ENCODE measurements at regions not wholly inside any gene's neighbourhood (a gene's known extent, or its start where the extent isn't known, plus 50 kb on each side); places are given as distances from the start of the nearest gene placed in this dataset.

- TF ChIP-seq CTCF (IDR thresholded peaks at IDR 0.05; ENCODE audit: low read depth, low read length, missing control alignments), result no peak
- H3K36me3 ChIP-seq (replicated peaks), result no peaks in the 10 kb centered on the region
- in situ Hi-C loops (cut with HindIII; ENCODE audit: low pct_ligation_motif_present, low sequenced_read_pairs), result no loop called here
- H3K27me3 ChIP-seq (replicated peaks), result no peaks in the 10 kb centered on the region
- no peak overlapping the region for H3K4me3 ChIP-seq (ENCODE audit: low read depth, low read length)
- no peak for DNase-seq
- H3K27ac ChIP-seq, result no peak overlapping the region
Measured at GRCh38 chr12:107873223-107873622, 98.7 kb downstream of the ASCL4 start.

GRCh38 chr12:107875786-107876185 is 101.3 kb downstream of the ASCL4 start:
- no peak overlapping the region for H3K27ac ChIP-seq
- no peaks in the 10 kb centered on the region for H3K27me3 ChIP-seq (replicated peaks)
- no peak for DNase-seq
- in situ Hi-C loops (cut with HindIII; ENCODE audit: low pct_ligation_motif_present, low sequenced_read_pairs), result no loop called here
- no peak overlapping the region for H3K4me3 ChIP-seq (ENCODE audit: low read depth, low read length)
- H3K36me3 ChIP-seq (replicated peaks), result no peaks in the 10 kb centered on the region
- TF ChIP-seq CTCF (IDR thresholded peaks at IDR 0.05; ENCODE audit: low read depth, low read length, missing control alignments), result no peak

GRCh38 chr12:107884769-107885694 is 110.5 kb downstream of the ASCL4 start:
- DNase-seq, result peak; percentile 64
- Histone ChIP-seq H3K27me3 (replicated peaks) (no peaks in the 10 kb centered on the region), H3K4me3 (ENCODE audit: low read depth, low read length) (no peak overlapping the region), H3K27ac (no peak overlapping the region), H3K36me3 (replicated peaks) (no peaks in the 10 kb centered on the region)
- in situ Hi-C loops (cut with HindIII; ENCODE audit: low pct_ligation_motif_present, low sequenced_read_pairs), result no loop called here
- TF ChIP-seq CTCF (IDR thresholded peaks at IDR 0.05; ENCODE audit: low read depth, low read length, missing control alignments), result peak; percentile 87

- no peak for DNase-seq
- Histone ChIP-seq H3K27me3 (replicated peaks) (no peaks in the 10 kb centered on the region), H3K27ac (no peak overlapping the region), H3K4me3 (ENCODE audit: low read depth, low read length) (no peak overlapping the region), H3K36me3 (replicated peaks) (no peaks in the 10 kb centered on the region)
- no peak for TF ChIP-seq CTCF (IDR thresholded peaks at IDR 0.05; ENCODE audit: low read depth, low read length, missing control alignments)
- in situ Hi-C loops (cut with HindIII; ENCODE audit: low pct_ligation_motif_present, low sequenced_read_pairs), result no loop called here
Measured at GRCh38 chr12:107888789-107889188, 114.3 kb downstream of the ASCL4 start.

- in situ Hi-C loops (cut with HindIII; ENCODE audit: low pct_ligation_motif_present, low sequenced_read_pairs), result no loop called here
- DNase-seq, result no peak
- Histone ChIP-seq H3K4me3 (ENCODE audit: low read depth, low read length) (no peak overlapping the region), H3K27ac (no peak overlapping the region), H3K27me3 (replicated peaks) (no peaks in the 10 kb centered on the region), H3K36me3 (replicated peaks) (no peaks in the 10 kb centered on the region)
- peak; percentile 38 for TF ChIP-seq CTCF (IDR thresholded peaks at IDR 0.05; ENCODE audit: low read depth, low read length, missing control alignments)
Measured at GRCh38 chr12:107891967-107892366, 117.5 kb downstream of the ASCL4 start.

Data from brain microvascular endothelial cell (primary cell).